ENCODE measurements at regions not wholly inside any gene's neighbourhood (a gene's known extent, or its start where the extent isn't known, plus 50 kb on each side); places are given as distances from the start of the nearest gene placed in this dataset.

- TF ChIP-seq, protein P1, sequence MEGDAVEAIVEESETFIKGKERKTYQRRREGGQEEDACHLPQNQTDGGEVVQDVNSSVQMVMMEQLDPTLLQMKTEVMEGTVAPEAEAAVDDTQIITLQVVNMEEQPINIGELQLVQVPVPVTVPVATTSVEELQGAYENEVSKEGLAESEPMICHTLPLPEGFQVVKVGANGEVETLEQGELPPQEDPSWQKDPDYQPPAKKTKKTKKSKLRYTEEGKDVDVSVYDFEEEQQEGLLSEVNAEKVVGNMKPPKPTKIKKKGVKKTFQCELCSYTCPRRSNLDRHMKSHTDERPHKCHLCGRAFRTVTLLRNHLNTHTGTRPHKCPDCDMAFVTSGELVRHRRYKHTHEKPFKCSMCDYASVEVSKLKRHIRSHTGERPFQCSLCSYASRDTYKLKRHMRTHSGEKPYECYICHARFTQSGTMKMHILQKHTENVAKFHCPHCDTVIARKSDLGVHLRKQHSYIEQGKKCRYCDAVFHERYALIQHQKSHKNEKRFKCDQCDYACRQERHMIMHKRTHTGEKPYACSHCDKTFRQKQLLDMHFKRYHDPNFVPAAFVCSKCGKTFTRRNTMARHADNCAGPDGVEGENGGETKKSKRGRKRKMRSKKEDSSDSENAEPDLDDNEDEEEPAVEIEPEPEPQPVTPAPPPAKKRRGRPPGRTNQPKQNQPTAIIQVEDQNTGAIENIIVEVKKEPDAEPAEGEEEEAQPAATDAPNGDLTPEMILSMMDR (CRISPR knock-in tag; IDR thresholded peaks at IDR 0.05): no peak
- TF ChIP-seq PHF8 (CRISPR knock-in tag; IDR thresholded peaks at IDR 0.05) (no peak), USF2 (IDR thresholded peaks at IDR 0.05; ENCODE audit: low read depth, low read length) (no peak), USF2 (CRISPR knock-in tag; IDR thresholded peaks at IDR 0.05; ENCODE audit: borderline replicate concordance) (no peak), POLR2AphosphoS2 (IDR thresholded peaks at IDR 0.05; ENCODE audit: low read depth, low read length) (no peak)
These were observed 124.8 kb upstream of the ANO1 start for GRCh38 chr11:69953356-69953755.

All from HepG2 (cell line).